ENCODE measurements at regions not wholly inside any gene's neighbourhood (a gene's known extent, or its start where the extent isn't known, plus 50 kb on each side); places are given as distances from the start of the nearest gene placed in this dataset.

- in situ Hi-C loops (cut with MboI; ENCODE audit: low sequenced_read_pairs in 4 of 4): no loop called here
- ATAC-seq (no peak), DNase-seq (no peak)
- Histone ChIP-seq H3K4me3 (no peak overlapping the region), H3K36me3 (no peaks in the 10 kb centered on the region), H3K27ac (no peak overlapping the region), H3K27me3 (no peaks in the 10 kb centered on the region), H3K9me3 (no peaks in the 10 kb centered on the region), H3K4me1 (no peaks in the 10 kb centered on the region)
- intact Hi-C loops (cut with DNase I; ENCODE audit: low total_unique reads): no loop called here
- TF ChIP-seq CTCF (IDR thresholded peaks at IDR 0.05 in 4 of 5, conservative IDR thresholded peaks at IDR 0.05 in 1 of 5) (no peak), POLR2A (IDR thresholded peaks at IDR 0.05) (no peak)
Observed at GRCh38 chr18:56468396-56468795, 170.0 kb downstream of the TXNL1 start.

GRCh38 chr18:56462276-56462675 lies 176.1 kb downstream of the TXNL1 start:
- Histone ChIP-seq H3K27ac (no peak overlapping the region), H3K9me3 (no peaks in the 10 kb centered on the region), H3K36me3 (no peaks in the 10 kb centered on the region), H3K4me3 (no peak overlapping the region), H3K27me3 (no peaks in the 10 kb centered on the region), H3K4me1 (no peaks in the 10 kb centered on the region)
- intact Hi-C loops (cut with DNase I; ENCODE audit: low total_unique reads) (no loop called here), in situ Hi-C loops (cut with MboI; ENCODE audit: low sequenced_read_pairs in 4 of 4) (no loop called here)
- no peak for DNase-seq
- TF ChIP-seq CTCF (IDR thresholded peaks at IDR 0.05 in 4 of 5, conservative IDR thresholded peaks at IDR 0.05 in 1 of 5) (no peak), POLR2A (IDR thresholded peaks at IDR 0.05) (no peak)
- no peak for ATAC-seq

- in situ Hi-C loops (cut with MboI; ENCODE audit: low sequenced_read_pairs in 4 of 4) (no loop called here), intact Hi-C loops (cut with DNase I; ENCODE audit: low total_unique reads) (no loop called here)
- Histone ChIP-seq H3K36me3 (no peaks in the 10 kb centered on the region), H3K27me3 (no peaks in the 10 kb centered on the region), H3K9me3 (no peaks in the 10 kb centered on the region), H3K4me3 (no peak overlapping the region), H3K27ac (peak overlapping the region in 3 of 4 donors; percentile 45 to 79 (median 75)), H3K4me1 (no peaks in the 10 kb centered on the region)
- ATAC-seq: no peak
- TF ChIP-seq CTCF (IDR thresholded peaks at IDR 0.05 in 4 of 5, conservative IDR thresholded peaks at IDR 0.05 in 1 of 5) (no peak), POLR2A (IDR thresholded peaks at IDR 0.05) (no peak)
- DNase-seq: no peak
Observed at GRCh38 chr18:56461151-56461550, 177.2 kb downstream of the TXNL1 start.

DNA sequence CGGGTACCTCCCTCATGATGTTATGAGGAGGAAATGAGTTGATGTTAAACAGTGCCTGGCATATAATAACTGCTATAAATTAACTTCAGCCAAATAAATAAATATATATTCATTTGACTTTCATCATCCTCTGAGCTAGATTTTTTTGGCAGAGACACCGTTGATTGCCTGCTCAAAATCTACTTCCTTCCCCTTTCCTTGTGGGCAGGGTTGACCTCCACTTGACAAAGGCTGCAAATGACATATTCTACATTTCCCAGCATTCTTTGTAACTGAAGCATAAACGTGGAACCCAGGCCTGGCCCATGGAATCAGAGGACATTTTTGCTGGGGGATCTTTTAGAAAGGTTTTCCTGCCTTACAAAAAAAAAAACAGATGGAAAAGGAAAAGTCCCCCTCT lies 177.8 kb downstream of the TXNL1 start:
- no peaks in the 10 kb centered on the region for H3K36me3 ChIP-seq
- peak overlapping the region; percentile 17 to 79 (median 60) for H3K27ac ChIP-seq
- in situ Hi-C loops (cut with MboI; ENCODE audit: low sequenced_read_pairs in 4 of 4): no loop called here
- intact Hi-C loops (cut with DNase I; ENCODE audit: low total_unique reads): no loop called here
- TF ChIP-seq CTCF (IDR thresholded peaks at IDR 0.05 in 4 of 5, conservative IDR thresholded peaks at IDR 0.05 in 1 of 5) (no peak), POLR2A (IDR thresholded peaks at IDR 0.05) (no peak)
- H3K4me3 ChIP-seq: no peak overlapping the region
- no peak for DNase-seq
- no peaks in the 10 kb centered on the region for H3K9me3 ChIP-seq
- no peak for ATAC-seq
- no peaks in the 10 kb centered on the region for H3K27me3 ChIP-seq
- no peaks in the 10 kb centered on the region for H3K4me1 ChIP-seq

Data from gastrocnemius medialis (tissue), 4 donors.